OCI-M2 (cell line): ENCODE measurements at regions not wholly inside any gene's neighbourhood (a gene's known extent, or its start where the extent isn't known, plus 50 kb on each side); places are given as distances from the start of the nearest gene placed in this dataset.

Experiments used
- DNase-seq: peaks from one replicate; lab custom pipeline; 2025; ENCODE audit not compliant: unreplicated experiment; lab: John Stamatoyannopoulos, UW

- DNase-seq: no peak
These were observed 57.4 kb downstream of the IGLL1 start for GRCh38 chr22:23522623-23523251.

GRCh38 chr22:23521441-23522113 lies 58.5 kb downstream of the IGLL1 start:
- DNase-seq: no peak

- no peak for DNase-seq
These were observed 59.1 kb downstream of the IGLL1 start for GRCh38 chr22:23520863-23521440.

GRCh38 chr22:23519442-23520157 lies 60.5 kb downstream of the IGLL1 start:
- no peak for DNase-seq

GRCh38 chr22:23518376-23519187 lies 61.5 kb downstream of the IGLL1 start:
- DNase-seq: no peak

GRCh38 chr22:23517804-23518375 lies 62.2 kb downstream of the IGLL1 start:
- DNase-seq: no peak

- no peak for DNase-seq
These were observed 63.8 kb downstream of the IGLL1 start for GRCh38 chr22:23516304-23516703.

- no peak for DNase-seq
These were observed 65.6 kb downstream of the IGLL1 start for GRCh38 chr22:23514322-23515038.

- no peak for DNase-seq
These were observed 66.4 kb downstream of the IGLL1 start for GRCh38 chr22:23513705-23514104.

- DNase-seq: no peak
These were observed 67.0 kb downstream of the IGLL1 start for GRCh38 chr22:23513133-23513532.

GRCh38 chr22:23512721-23513120 lies 67.4 kb downstream of the IGLL1 start:
- DNase-seq: no peak

- no peak for DNase-seq
These were observed 67.8 kb downstream of the IGLL1 start for GRCh38 chr22:23512348-23512705.

- no peak for DNase-seq
These were observed 68.3 kb downstream of the IGLL1 start for GRCh38 chr22:23511627-23512347.

- DNase-seq: no peak
These were observed 70.4 kb downstream of the IGLL1 start for GRCh38 chr22:23509571-23510302.

GRCh38 chr22:23504516-23504915 lies 75.6 kb downstream of the IGLL1 start:
- DNase-seq: no peak

GRCh38 chr22:23503736-23504440 lies 76.2 kb downstream of the IGLL1 start:
- DNase-seq: no peak

GRCh38 chr22:23503142-23503541 lies 76.9 kb downstream of the IGLL1 start:
- no peak for DNase-seq

- DNase-seq: no peak
These were observed 78.4 kb downstream of the IGLL1 start for GRCh38 chr22:23501708-23502107.
